GM20000 (cell line): ENCODE measurements at regions not wholly inside any gene's neighbourhood (a gene's known extent, or its start where the extent isn't known, plus 50 kb on each side); places are given as distances from the start of the nearest gene placed in this dataset.

Experiments
- DNase-seq: peaks from one replicate; pipeline ENCODE4 v3.0.0; 2012; ENCODE audit warnings: low spot score
- TF ChIP-seq, protein P1 (sequence below): IDR thresholded peaks from 2 replicates; pipeline ENCODE4 v1.5.1; 2012; ENCODE audit warnings: mild to moderate bottlenecking, control low read depth; ENCODE audit errors: extremely low read depth, missing control alignments

DNA sequence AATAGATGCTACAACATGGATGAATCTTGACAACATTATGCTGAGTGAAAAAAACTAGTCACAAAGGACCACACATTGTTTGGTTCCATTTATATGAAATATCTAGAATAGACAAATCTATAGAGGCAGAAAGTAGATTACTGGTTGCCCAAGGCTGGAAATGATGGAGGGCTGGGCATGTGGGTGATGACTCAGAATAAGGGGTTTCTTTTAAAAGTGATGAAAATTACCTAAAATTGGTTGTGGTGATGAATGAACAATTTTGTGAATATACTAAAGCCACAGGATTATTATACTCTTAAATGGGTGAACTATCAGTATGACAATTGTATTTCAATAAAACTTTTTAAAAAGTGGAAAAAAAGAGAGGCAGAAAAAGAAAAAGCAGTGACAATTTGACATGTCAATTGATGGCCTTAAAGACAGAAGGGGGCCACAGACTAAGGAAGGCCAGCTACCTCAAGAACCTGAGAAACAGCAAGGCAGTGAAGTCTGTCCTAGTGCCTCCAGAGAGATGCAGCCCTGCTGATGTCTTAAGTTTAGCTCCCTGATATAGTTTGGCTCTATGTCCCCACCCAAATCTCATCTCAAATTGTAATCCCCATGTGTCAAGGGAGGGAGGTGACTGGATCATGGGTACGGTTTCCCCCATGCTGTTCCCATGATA is 182.7 kb downstream of the PIK3R1 start:
- no peak for DNase-seq

DNA sequence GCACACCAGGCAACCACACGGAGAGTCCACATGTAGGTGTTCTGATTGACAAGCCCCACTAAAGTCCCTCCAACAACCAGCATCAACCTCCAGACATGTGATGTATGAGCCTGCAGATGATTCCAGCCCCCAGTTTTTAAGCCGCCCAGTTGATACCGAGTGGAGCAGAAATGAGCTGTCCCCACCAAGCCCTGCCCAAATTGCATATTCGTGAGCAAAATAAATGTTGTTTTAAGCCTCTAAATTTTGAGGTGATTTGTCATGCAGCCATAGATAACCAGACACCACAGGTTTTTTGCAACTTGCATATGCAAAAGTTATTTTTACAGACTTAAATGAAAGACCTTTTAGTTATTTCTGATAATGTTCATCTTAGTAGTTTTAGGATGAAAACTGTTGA is 187.7 kb downstream of the PIK3R1 start:
- DNase-seq: no peak
- TF ChIP-seq, protein P1, sequence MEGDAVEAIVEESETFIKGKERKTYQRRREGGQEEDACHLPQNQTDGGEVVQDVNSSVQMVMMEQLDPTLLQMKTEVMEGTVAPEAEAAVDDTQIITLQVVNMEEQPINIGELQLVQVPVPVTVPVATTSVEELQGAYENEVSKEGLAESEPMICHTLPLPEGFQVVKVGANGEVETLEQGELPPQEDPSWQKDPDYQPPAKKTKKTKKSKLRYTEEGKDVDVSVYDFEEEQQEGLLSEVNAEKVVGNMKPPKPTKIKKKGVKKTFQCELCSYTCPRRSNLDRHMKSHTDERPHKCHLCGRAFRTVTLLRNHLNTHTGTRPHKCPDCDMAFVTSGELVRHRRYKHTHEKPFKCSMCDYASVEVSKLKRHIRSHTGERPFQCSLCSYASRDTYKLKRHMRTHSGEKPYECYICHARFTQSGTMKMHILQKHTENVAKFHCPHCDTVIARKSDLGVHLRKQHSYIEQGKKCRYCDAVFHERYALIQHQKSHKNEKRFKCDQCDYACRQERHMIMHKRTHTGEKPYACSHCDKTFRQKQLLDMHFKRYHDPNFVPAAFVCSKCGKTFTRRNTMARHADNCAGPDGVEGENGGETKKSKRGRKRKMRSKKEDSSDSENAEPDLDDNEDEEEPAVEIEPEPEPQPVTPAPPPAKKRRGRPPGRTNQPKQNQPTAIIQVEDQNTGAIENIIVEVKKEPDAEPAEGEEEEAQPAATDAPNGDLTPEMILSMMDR: no peak

More for the DNA sequence above, 182.7 kb downstream of the PIK3R1 start:
- TF ChIP-seq, protein P1: no peak

DNA sequence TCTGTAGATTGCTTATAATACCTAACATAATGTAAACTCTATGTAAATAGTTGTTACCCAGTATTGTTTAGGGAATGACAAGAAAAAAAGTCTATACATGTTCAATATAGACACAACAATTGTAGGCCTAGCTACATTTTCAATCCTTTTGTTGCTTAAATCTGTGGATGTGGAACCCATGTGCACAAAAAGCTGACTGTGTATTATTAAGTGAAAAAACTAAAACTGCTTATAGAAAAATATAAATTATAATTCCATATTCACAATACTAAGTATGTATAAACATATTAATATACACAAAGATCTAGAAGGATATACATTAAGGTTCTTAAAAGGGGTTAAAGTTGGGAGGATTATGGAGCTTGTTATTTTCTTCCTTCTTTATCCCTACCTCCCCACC is 188.7 kb downstream of the PIK3R1 start:
- TF ChIP-seq, protein P1: no peak
- DNase-seq: no peak

DNA sequence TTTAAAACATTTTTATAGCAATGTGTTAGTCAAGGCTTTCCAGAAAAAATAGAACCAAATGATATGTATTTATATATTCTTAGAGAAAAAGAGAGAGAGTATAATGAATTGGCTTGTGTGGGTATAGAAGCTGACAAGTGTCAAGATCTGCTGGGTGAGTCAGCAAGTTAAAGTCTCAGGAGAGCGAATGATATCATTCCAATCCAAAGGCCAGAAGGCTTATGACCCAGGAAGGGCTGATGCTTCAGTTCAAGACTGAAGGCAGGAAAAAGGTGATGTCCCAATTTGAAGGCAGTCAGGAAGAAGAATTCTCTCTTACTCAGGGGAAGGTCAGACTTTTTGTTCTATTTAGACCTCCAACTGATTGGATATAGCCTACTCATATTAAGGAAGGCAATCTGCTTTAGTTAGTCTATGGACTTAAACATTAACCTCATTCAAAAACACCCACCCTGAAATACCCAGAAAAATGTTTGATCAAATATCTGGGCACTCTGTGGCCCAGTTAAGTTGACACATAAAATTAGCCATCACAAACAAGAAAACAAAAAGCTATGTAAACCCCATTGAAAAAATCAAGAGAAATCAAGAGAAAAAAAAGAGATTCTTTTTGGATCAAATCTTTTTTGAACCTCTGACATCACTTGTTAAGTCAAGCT is 189.6 kb downstream of the PIK3R1 start:
- TF ChIP-seq, protein P1: no peak
- DNase-seq: no peak

GRCh38 chr5:68405784-68406743 is 190.5 kb downstream of the PIK3R1 start:
- DNase-seq: no peak
- TF ChIP-seq, protein P1: no peak

DNA sequence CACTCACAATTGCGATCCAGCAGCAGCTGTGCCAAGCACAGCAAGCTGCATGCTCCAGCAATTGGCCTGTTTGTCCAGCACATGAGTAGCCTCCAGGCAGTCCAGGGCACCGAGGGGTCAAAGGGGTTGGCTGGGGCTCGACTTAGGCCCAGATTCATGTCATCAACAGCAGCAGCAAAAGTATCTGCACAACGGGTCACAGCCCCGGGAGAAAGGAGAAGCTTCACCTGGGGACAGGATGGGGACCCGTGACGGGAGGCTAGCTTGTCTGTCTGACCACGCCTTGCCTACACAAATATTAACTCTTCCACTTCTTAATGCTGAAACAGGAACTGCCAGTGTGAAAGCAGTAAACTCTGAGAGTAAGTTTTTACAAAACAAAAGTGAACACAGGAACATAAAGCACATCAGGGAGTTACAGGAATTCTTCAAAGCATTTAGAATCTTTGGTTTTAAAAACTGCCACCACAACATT is 191.2 kb downstream of the PIK3R1 start:
- TF ChIP-seq, protein P1: no peak
- DNase-seq: peak; percentile 52
